ENCODE measurements at regions not wholly inside any gene's neighbourhood (a gene's known extent, or its start where the extent isn't known, plus 50 kb on each side); places are given as distances from the start of the nearest gene placed in this dataset.

- no peak for TF ChIP-seq YY1 (IDR thresholded peaks at IDR 0.05)
- no peak for TF ChIP-seq RAD21 (IDR thresholded peaks at IDR 0.05)
- no peak for TF ChIP-seq CTCF (IDR thresholded peaks at IDR 0.05; ENCODE audit: low read depth, low read length, missing input control)
- TF ChIP-seq, protein P1, sequence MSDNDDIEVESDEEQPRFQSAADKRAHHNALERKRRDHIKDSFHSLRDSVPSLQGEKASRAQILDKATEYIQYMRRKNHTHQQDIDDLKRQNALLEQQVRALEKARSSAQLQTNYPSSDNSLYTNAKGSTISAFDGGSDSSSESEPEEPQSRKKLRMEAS (IDR thresholded peaks at IDR 0.05) = no peak
Measured at GRCh38 chr6:47404435-47404834, 73.2 kb upstream of the CD2AP start.
